ENCODE measurements at regions not wholly inside any gene's neighbourhood (a gene's known extent, or its start where the extent isn't known, plus 50 kb on each side); places are given as distances from the start of the nearest gene placed in this dataset.

GRCh38 chr9:108588246-108588645, 267.5 kb downstream of the ACTL7B start (continued):
- TF ChIP-seq ZNF26 (tag by site-specific recombination; IDR thresholded peaks at IDR 0.05) (no peak), MZF1 (tag by site-specific recombination; IDR thresholded peaks at IDR 0.05; ENCODE audit: borderline replicate concordance) (no peak), GLI2 (tag by site-specific recombination; IDR thresholded peaks at IDR 0.05; ENCODE audit: borderline replicate concordance, low read depth) (no peak), REPIN1 (tag by site-specific recombination; IDR thresholded peaks at IDR 0.05; ENCODE audit: low read depth) (no peak)

GRCh38 chr9:108586471-108587139, 269.2 kb downstream of the ACTL7B start:
- Histone ChIP-seq H3K4me1 (ENCODE audit: control insufficient read depth, insufficient read depth, low read length) (no peaks in the 10 kb centered on the region), H3K27ac (ENCODE audit: extremely low read depth, low read depth, low read length) (no peak overlapping the region), H3K36me3 (ENCODE audit: control insufficient read depth in 2 of 2, insufficient read depth in 1 of 2, low read length in 2 of 2) (no peaks in the 10 kb centered on the region), H3K9me3 (ENCODE audit: control insufficient read depth, insufficient read depth, low read depth, low read length) (no peaks in the 10 kb centered on the region), H3K4me3 (ENCODE audit: low read depth, low read length) (no peak overlapping the region)
- ChIA-PET POLR2A (no interaction called here), CTCF (interaction anchor here (0.7 to 1.0 kb wide), 2 partner anchors 21 to 1246 kb away, joined by 3 to 4 read pairs; no protein-coding TSS in a partner anchor)
- TF ChIP-seq ZNF600 (tag by site-specific recombination; IDR thresholded peaks at IDR 0.05) = no peak
- TF ChIP-seq KLF10 (tag by site-specific recombination; IDR thresholded peaks at IDR 0.05) = no peak
- no peak for TF ChIP-seq ZNF18 (tag by site-specific recombination; IDR thresholded peaks at IDR 0.05)
- no peak for TF ChIP-seq ZNF211 (tag by site-specific recombination; IDR thresholded peaks at IDR 0.05; ENCODE audit: low read depth)
- no peak for TF ChIP-seq ZBTB49 (tag by site-specific recombination; IDR thresholded peaks at IDR 0.05; ENCODE audit: low read depth)
- no peak for TF ChIP-seq ZNF626 (tag by site-specific recombination; IDR thresholded peaks at IDR 0.05)
- no peak for TF ChIP-seq ZNF426 (tag by site-specific recombination; IDR thresholded peaks at IDR 0.05)

GRCh38 chr9:108584860-108585259, 270.9 kb downstream of the ACTL7B start:
- H3K4me3 ChIP-seq (ENCODE audit: low read depth, low read length) = no peak overlapping the region
- TF ChIP-seq KLF10 (tag by site-specific recombination; IDR thresholded peaks at IDR 0.05) (no peak), ZNF24 (tag by site-specific recombination; IDR thresholded peaks at IDR 0.05) (no peak), ZNF596 (tag by site-specific recombination; IDR thresholded peaks at IDR 0.05) (no peak), ZNF692 (tag by site-specific recombination; IDR thresholded peaks at IDR 0.05) (no peak), ZBTB26 (tag by site-specific recombination; optimal IDR thresholded peaks at IDR 0.05) (no peak), ZNF433 (tag by site-specific recombination; IDR thresholded peaks at IDR 0.05; ENCODE audit: low read depth) (no peak), BCL11B (tag by site-specific recombination; IDR thresholded peaks at IDR 0.05; ENCODE audit: low read depth) (no peak), RBAK (tag by site-specific recombination; IDR thresholded peaks at IDR 0.05) (no peak), ZNF561 (tag by site-specific recombination; IDR thresholded peaks at IDR 0.05; ENCODE audit: borderline replicate concordance) (no peak), ZNF214 (tag by site-specific recombination; IDR thresholded peaks at IDR 0.05; ENCODE audit: borderline replicate concordance) (no peak), ZNF202 (tag by site-specific recombination; IDR thresholded peaks at IDR 0.05; ENCODE audit: borderline replicate concordance) (no peak), ZNF426 (tag by site-specific recombination; IDR thresholded peaks at IDR 0.05) (no peak), TRIM28 (IDR thresholded peaks at IDR 0.05; ENCODE audit: borderline replicate concordance, low read length) (no peak), ZNF501 (tag by site-specific recombination; IDR thresholded peaks at IDR 0.05) (no peak)
- ChIA-PET POLR2A (no interaction called here), CTCF (no interaction called here)
- no peak overlapping the region for H3K27ac ChIP-seq (ENCODE audit: extremely low read depth, low read depth, low read length)
- H3K9me3 ChIP-seq (ENCODE audit: control insufficient read depth, insufficient read depth, low read depth, low read length) = no peaks in the 10 kb centered on the region
- H3K4me1 ChIP-seq (ENCODE audit: control insufficient read depth, insufficient read depth, low read length) = no peaks in the 10 kb centered on the region
- H3K36me3 ChIP-seq (ENCODE audit: control insufficient read depth in 2 of 2, insufficient read depth in 1 of 2, low read length in 2 of 2) = no peaks in the 10 kb centered on the region
